H1 (cell line): ENCODE measurements at regions not wholly inside any gene's neighbourhood (a gene's known extent, or its start where the extent isn't known, plus 50 kb on each side); places are given as distances from the start of the nearest gene placed in this dataset.

Experiments used
- CTCF ChIA-PET: fragments of 300-600 bp; sonication (Branson Sonifier 250); formaldehyde crosslinking; loops from one replicate; lab custom pipeline; 2021; ENCODE audit not compliant: partially characterized antibody; lab: Charles Lee
- POLR2A ChIA-PET: fragments of 300-600 bp; sonication (Branson Sonifier 250); formaldehyde crosslinking; loops from one replicate; lab custom pipeline; 2021; ENCODE audit warnings: inconsistent platforms; ENCODE audit not compliant: partially characterized antibody; lab: Charles Lee
- DNase-seq, 2 experiments: peaks; one replicate each; pipeline versions ENCODE4 v3.0.0 to v3.0.0-alpha.2; 2010 to 2022; ENCODE audit warnings: low spot score in 2 of 2, low read depth in 1 of 2, mixed read lengths in 1 of 2
- FAIRE-seq: peaks from 2 replicates; lab custom pipeline; 2011; peaks lifted over from hg19 to GRCh38; lab: Jason Lieb, UNC
- H2AFZ ChIP-seq: 2 replicates; pipeline ENCODE4 v1.8.1; 2012; ENCODE audit warnings: low read length, inconsistent platforms
- H2AK5ac ChIP-seq: 2 replicates; pipeline ENCODE4 v1.6.1; 2013; ENCODE audit warnings: low read depth, low read length
- H2BK120ac ChIP-seq: replicated peaks from 2 replicates; pipeline ENCODE3; 2013; ENCODE audit warnings: low read depth, low read length, inconsistent platforms
- H2BK12ac ChIP-seq: 2 replicates; pipeline ENCODE4 v1.6.1; 2013; ENCODE audit warnings: low read depth, low read length
- H2BK15ac ChIP-seq: 2 replicates; pipeline ENCODE4 v1.6.1; 2013; ENCODE audit warnings: low read length
- H2BK20ac ChIP-seq: 2 replicates; pipeline ENCODE4 v1.6.1; 2013; ENCODE audit warnings: low read length
- H2BK5ac ChIP-seq: 2 replicates; pipeline ENCODE4 v1.6.1; 2013; ENCODE audit warnings: low read depth, low read length
- H3K14ac ChIP-seq: 2 replicates; pipeline ENCODE4 v1.6.1; 2013; ENCODE audit warnings: inconsistent platforms; ENCODE audit not compliant: insufficient read length
- H3K18ac ChIP-seq: 2 replicates; pipeline ENCODE4 v1.6.1; 2013; ENCODE audit warnings: low read length; ENCODE audit errors: extremely low read depth
- H3K23ac ChIP-seq: 2 replicates; pipeline ENCODE4 v1.6.1; 2013; ENCODE audit warnings: inconsistent platforms; ENCODE audit not compliant: insufficient read length
- H3K23me2 ChIP-seq: 2 replicates; pipeline ENCODE4 v1.6.1; 2013; ENCODE audit warnings: low read depth, low read length
- H3K27ac ChIP-seq: 2 replicates; pipeline ENCODE4 v1.6.1; 2011; ENCODE audit warnings: low read depth, low read length, inconsistent platforms
- H3K27me3 ChIP-seq, 4 experiments: replicated peaks in 1 of 4; 1 replicate in 1 of 4; 2 replicates in 3 of 4; pipeline versions ENCODE4 v1.6.1 to v1.8.1; 2011 to 2013; ENCODE audit warnings: low read length in 3 of 4, mild to moderate bottlenecking in 3 of 4, inconsistent platforms in 2 of 4, mixed read lengths in 2 of 4, moderate library complexity in 1 of 4; ENCODE audit not compliant: control insufficient read depth in 3 of 4, insufficient read depth in 3 of 4; ENCODE audit errors: extremely low read depth in 1 of 4
- H3K36me3 ChIP-seq, 4 experiments: 2 replicates each; pipeline versions ENCODE4 v1.6.1 to v1.8.1; 2011 to 2013; ENCODE audit warnings: mild to moderate bottlenecking in 4 of 4, low read length in 3 of 4, moderate library complexity in 2 of 4, control low read depth in 1 of 4, inconsistent platforms in 1 of 4; ENCODE audit not compliant: insufficient read depth in 4 of 4, control insufficient read depth in 2 of 4
- H3K4ac ChIP-seq: replicated peaks from 2 replicates; pipeline ENCODE3; 2013; ENCODE audit warnings: low read length, low read depth, mixed read lengths, inconsistent platforms; ENCODE audit not compliant: insufficient read length
- H3K4me1 ChIP-seq, 4 experiments: replicated peaks in 1 of 4; 1 replicate in 1 of 4; 2 replicates in 3 of 4; pipeline versions ENCODE4 v1.6.1 to v1.8.1; 2011 to 2013; ENCODE audit warnings: low read length in 3 of 4, inconsistent platforms in 2 of 4, mixed read lengths in 1 of 4; ENCODE audit not compliant: insufficient read depth in 4 of 4, control insufficient read depth in 3 of 4
- H3K4me2 ChIP-seq, 2 experiments: 2 replicates each; pipeline versions ENCODE4 v1.6.1 to v1.8.1; 2011 to 2013; ENCODE audit warnings: low read depth in 2 of 2, low read length in 2 of 2, control low read depth in 1 of 2, inconsistent platforms in 1 of 2, mild to moderate bottlenecking in 1 of 2; ENCODE audit not compliant: insufficient read depth in 1 of 2
- H3K4me3 ChIP-seq, 4 experiments: fragments of 200-600, 300-600 bp in 1 of 4; sonication (generic), shearing (Covaris generic), sonication (Bioruptor Twin) in 1 of 4; 2 replicates each; pipeline versions ENCODE4 v1.5.1 to v1.8.1; 2011 to 2016; ENCODE audit warnings: low read length in 4 of 4, low read depth in 3 of 4, control low read depth in 2 of 4, inconsistent platforms in 2 of 4, mild to moderate bottlenecking in 2 of 4, mixed read lengths in 1 of 4, moderate library complexity in 1 of 4; ENCODE audit not compliant: insufficient read depth in 2 of 4; ENCODE audit errors: extremely low read depth in 1 of 4
- H3K56ac ChIP-seq: replicated peaks from 2 replicates; pipeline ENCODE3; 2013; ENCODE audit warnings: low read depth, mild to moderate bottlenecking, mixed read lengths, low read length, inconsistent platforms; ENCODE audit not compliant: insufficient read length
- H3K79me1 ChIP-seq: 2 replicates; pipeline ENCODE4 v1.6.1; 2013; ENCODE audit warnings: low read depth, low read length, control low read depth
- H3K79me2 ChIP-seq, 2 experiments: 2 replicates each; pipeline versions ENCODE4 v1.6.1 to v1.8.1; 2012 to 2013; ENCODE audit warnings: low read length in 2 of 2, mild to moderate bottlenecking in 2 of 2, inconsistent platforms in 1 of 2; ENCODE audit not compliant: insufficient read depth in 2 of 2, control insufficient read depth in 1 of 2
- H3K9ac ChIP-seq, 4 experiments: replicated peaks in 1 of 4; 1 replicate in 1 of 4; 2 replicates in 3 of 4; pipeline versions ENCODE4 v1.6.1 to v1.8.1; 2011 to 2013; ENCODE audit warnings: low read depth in 3 of 4, low read length in 3 of 4, control low read depth in 2 of 4, mild to moderate bottlenecking in 2 of 4, moderate library complexity in 2 of 4, inconsistent platforms in 1 of 4; ENCODE audit errors: extremely low read depth in 1 of 4
- H3K9me3 ChIP-seq, 2 experiments: 2 replicates each; pipeline versions ENCODE4 v1.6.1 to v1.8.1; 2012 to 2013; ENCODE audit warnings: mild to moderate bottlenecking in 2 of 2, moderate library complexity in 2 of 2, control low read depth in 1 of 2, inconsistent platforms in 1 of 2, low read depth in 1 of 2, low read length in 1 of 2, mixed read lengths in 1 of 2; ENCODE audit not compliant: insufficient read depth in 2 of 2
- H4K20me1 ChIP-seq, 2 experiments: replicated peaks in 1 of 2; 2 replicates each; pipeline versions ENCODE3 to v1.8.1; 2011 to 2013; ENCODE audit warnings: inconsistent platforms in 2 of 2, low read length in 2 of 2, mild to moderate bottlenecking in 1 of 2; ENCODE audit not compliant: insufficient read depth in 2 of 2, control insufficient read depth in 1 of 2
- H4K5ac ChIP-seq: 2 replicates; pipeline ENCODE4 v1.6.1; 2013; ENCODE audit warnings: low read length, low read depth, mixed read lengths, inconsistent platforms; ENCODE audit not compliant: insufficient read length
- H4K8ac ChIP-seq: 2 replicates; pipeline ENCODE4 v1.8.0; 2013; ENCODE audit warnings: mild to moderate bottlenecking, moderate library complexity, low read length, inconsistent platforms; ENCODE audit not compliant: insufficient read depth; ENCODE audit errors: extremely low read depth
- H4K91ac ChIP-seq: replicated peaks from 2 replicates; pipeline ENCODE3; 2013; ENCODE audit warnings: low read length, mixed read lengths, inconsistent platforms; ENCODE audit not compliant: insufficient read length
- ATF2 ChIP-seq: IDR thresholded peaks from 2 replicates; pipeline ENCODE4 v1.6.1; 2012; ENCODE audit warnings: low read length, inconsistent platforms
- CEBPB ChIP-seq: IDR thresholded peaks from 2 replicates; pipeline ENCODE4 v1.6.1; 2012; ENCODE audit warnings: low read depth, low read length
- EP300 ChIP-seq, 2 experiments: IDR thresholded peaks; 1 replicate in 1 of 2; 2 replicates in 1 of 2; pipeline ENCODE4 v1.6.1; 2011 to 2012; ENCODE audit warnings: low read depth in 2 of 2, low read length in 2 of 2, mild to moderate bottlenecking in 2 of 2, borderline replicate concordance in 1 of 2, inconsistent platforms in 1 of 2, moderate library complexity in 1 of 2
- GTF2F1 ChIP-seq: IDR thresholded peaks from 2 replicates; pipeline ENCODE4 v1.6.1; 2012; ENCODE audit warnings: low read depth, low read length, improper control_type of control experiment, borderline replicate concordance
- HDAC6 ChIP-seq: IDR thresholded peaks from one replicate; pipeline ENCODE4 v1.7.1; 2012; ENCODE audit warnings: low read depth, mild to moderate bottlenecking, inconsistent platforms, low read length, moderate library complexity
- KDM4A ChIP-seq: IDR thresholded peaks from one replicate; pipeline ENCODE4 v1.7.1; 2012; ENCODE audit warnings: low read depth, mild to moderate bottlenecking, moderate library complexity, low read length, inconsistent platforms; ENCODE audit not compliant: severe bottlenecking
- POLR2A ChIP-seq, 2 experiments: IDR thresholded peaks; 1 replicate in 1 of 2; 2 replicates in 1 of 2; pipeline ENCODE4 v1.6.1; 2011; ENCODE audit warnings: low read depth in 2 of 2, low read length in 2 of 2, mild to moderate bottlenecking in 2 of 2; ENCODE audit errors: control extremely low read depth in 1 of 2
- POU5F1 ChIP-seq: IDR thresholded peaks from 2 replicates; pipeline ENCODE4 v1.6.1; 2011; ENCODE audit warnings: low read depth, mild to moderate bottlenecking, low read length, moderate library complexity
- TCF12 ChIP-seq: IDR thresholded peaks from 2 replicates; pipeline ENCODE4 v1.6.1; 2011; ENCODE audit warnings: low read depth, mild to moderate bottlenecking, low read length
- WGBS, 2 experiments: shearing (Covaris generic) in 1 of 2; methylation state at CpG; one replicate each; pipeline versions ENCODE4 v1.1.6 to v1.1.7; 2013 to 2015; ENCODE audit warnings: low lambda C conversion rate in 2 of 2, mixed read lengths in 2 of 2, inconsistent platforms in 1 of 2, low coverage in 1 of 2, missing lambda C conversion rate in 1 of 2; ENCODE audit not compliant: insufficient replicate concordance in 2 of 2, insufficient coverage in 1 of 2, insufficient read length in 1 of 2; ENCODE audit errors: extremely low coverage in 1 of 2, missing lambda C conversion rate in 1 of 2; 5-methylcytosine and 5-hydroxymethylcytosine counted together

- Histone ChIP-seq H3K23me2 (no peaks in the 10 kb centered on the region), H3K79me2 (no peaks in the 10 kb centered on the region)
- no peak for TF ChIP-seq CEBPB
- TF ChIP-seq POU5F1: no peak
- no peak for TF ChIP-seq HDAC6
- TF ChIP-seq ATF2: no peak
- no peak for TF ChIP-seq EP300 (IDR thresholded peaks at IDR 0.05; ENCODE audit: borderline replicate concordance in 1 of 2, low read depth in 2 of 2, low read length in 2 of 2)
- TF ChIP-seq KDM4A: no peak
- TF ChIP-seq POLR2A (IDR thresholded peaks at IDR 0.05; ENCODE audit: control extremely low read depth in 1 of 2, low read depth in 2 of 2, low read length in 2 of 2): no peak
- no peak for TF ChIP-seq GTF2F1
- TF ChIP-seq TCF12: no peak
- TF ChIP-seq, all 59 proteins: peak for 0
- 0 out of 2 replicates have a peak overlapping the region, but pooled peaks have one; percentile 24 for H2BK15ac ChIP-seq
- H2BK120ac ChIP-seq: no peak overlapping the region
- H3K9ac ChIP-seq: no peak overlapping the region
- no peak overlapping the region for H3K4me2 ChIP-seq
- H3K79me1 ChIP-seq: no peaks in the 10 kb centered on the region
- no peak overlapping the region for H3K14ac ChIP-seq
- H3K4me3 ChIP-seq: no peak overlapping the region
- H3K9me3 ChIP-seq: no peaks in the 10 kb centered on the region
- no peak overlapping the region for H2AFZ ChIP-seq
- H4K91ac ChIP-seq: no peak overlapping the region
- H4K5ac ChIP-seq: no peak overlapping the region
- H3K18ac ChIP-seq: no peak overlapping the region
- H3K4ac ChIP-seq: no peak overlapping the region
- peak overlapping the region; percentile 35; the same call in 1 of the 2 replicates for H2BK12ac ChIP-seq
- WGBS, 2 experiments: 88 to 100% methylated on average over 1 to 6 of the region's 6 CpGs
- ChIA-PET CTCF (interaction anchor here (1.2 to 1.3 kb wide), 2 partner anchors 49 to 62 kb away, joined by 3 read pairs; no protein-coding TSS in a partner anchor), POLR2A (interaction anchor here (0.6 kb wide), 1 partner anchor 129 kb away, joined by 4 read pairs; no protein-coding TSS in a partner anchor)
- no peaks in the 10 kb centered on the region for H3K36me3 ChIP-seq
- H4K8ac ChIP-seq: no peak overlapping the region
- H2AK5ac ChIP-seq: no peak overlapping the region
- no peak overlapping the region for H3K27ac ChIP-seq
- H3K4me1 ChIP-seq: peaks cover 0 to 12% (median 1%) of the 10 kb centered on the region in 4 experiments; a peak in 3 of 7 replicates
- no peak for DNase-seq
- H2BK20ac ChIP-seq: no peak overlapping the region
- no peak overlapping the region for H3K56ac ChIP-seq
- no peaks in the 10 kb centered on the region for H3K27me3 ChIP-seq
- peaks cover 0 to 2% of the 10 kb centered on the region in 2 experiments for H4K20me1 ChIP-seq
- H2BK5ac ChIP-seq: no peak overlapping the region
- H3K23ac ChIP-seq: no peak overlapping the region
- FAIRE-seq: no peak
Observed at GRCh38 chr10:69738858-69739435, 62.8 kb upstream of the COL13A1 start.
